ENCODE measurements at regions not wholly inside any gene's neighbourhood (a gene's known extent, or its start where the extent isn't known, plus 50 kb on each side); places are given as distances from the start of the nearest gene placed in this dataset.

- Histone ChIP-seq H3K9me3 (no peaks in the 10 kb centered on the region), H3K4me1 (peaks cover 0 to 19% (median 13%) of the 10 kb centered on the region in 4 donors), H3K36me3 (no peaks in the 10 kb centered on the region), H3K27ac (no peak overlapping the region), H3K4me3 (no peak overlapping the region), H3K27me3 (no peaks in the 10 kb centered on the region)
- intact Hi-C loops (cut with DNase I): no loop called here
- 19 to 77% methylated on average over 3 of the region's 3 CpGs for WGBS, 2 donors
- no peak for DNase-seq
- TF ChIP-seq POLR2A (IDR thresholded peaks at IDR 0.05) (no peak), POLR2AphosphoS5 (IDR thresholded peaks at IDR 0.05) (no peak), EP300 (IDR thresholded peaks at IDR 0.05) (no peak)
- TF ChIP-seq, protein P1, sequence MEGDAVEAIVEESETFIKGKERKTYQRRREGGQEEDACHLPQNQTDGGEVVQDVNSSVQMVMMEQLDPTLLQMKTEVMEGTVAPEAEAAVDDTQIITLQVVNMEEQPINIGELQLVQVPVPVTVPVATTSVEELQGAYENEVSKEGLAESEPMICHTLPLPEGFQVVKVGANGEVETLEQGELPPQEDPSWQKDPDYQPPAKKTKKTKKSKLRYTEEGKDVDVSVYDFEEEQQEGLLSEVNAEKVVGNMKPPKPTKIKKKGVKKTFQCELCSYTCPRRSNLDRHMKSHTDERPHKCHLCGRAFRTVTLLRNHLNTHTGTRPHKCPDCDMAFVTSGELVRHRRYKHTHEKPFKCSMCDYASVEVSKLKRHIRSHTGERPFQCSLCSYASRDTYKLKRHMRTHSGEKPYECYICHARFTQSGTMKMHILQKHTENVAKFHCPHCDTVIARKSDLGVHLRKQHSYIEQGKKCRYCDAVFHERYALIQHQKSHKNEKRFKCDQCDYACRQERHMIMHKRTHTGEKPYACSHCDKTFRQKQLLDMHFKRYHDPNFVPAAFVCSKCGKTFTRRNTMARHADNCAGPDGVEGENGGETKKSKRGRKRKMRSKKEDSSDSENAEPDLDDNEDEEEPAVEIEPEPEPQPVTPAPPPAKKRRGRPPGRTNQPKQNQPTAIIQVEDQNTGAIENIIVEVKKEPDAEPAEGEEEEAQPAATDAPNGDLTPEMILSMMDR (IDR thresholded peaks at IDR 0.05): no peak
These were observed 167.8 kb upstream of the SEMA3A start for GRCh38 chr7:84362360-84362759.

GRCh38 chr7:84354866-84355265, 160.3 kb upstream of the SEMA3A start:
- H3K4me3 ChIP-seq: no peak overlapping the region
- no peak overlapping the region for H3K27ac ChIP-seq
- TF ChIP-seq POLR2A (IDR thresholded peaks at IDR 0.05) (no peak), POLR2AphosphoS5 (IDR thresholded peaks at IDR 0.05) (no peak), EP300 (IDR thresholded peaks at IDR 0.05) (no peak)
- TF ChIP-seq, protein P1 (IDR thresholded peaks at IDR 0.05): no peak
- H3K27me3 ChIP-seq: no peaks in the 10 kb centered on the region
- no peaks in the 10 kb centered on the region for H3K4me1 ChIP-seq
- no peaks in the 10 kb centered on the region for H3K9me3 ChIP-seq
- no peak for DNase-seq
- intact Hi-C loops (cut with DNase I): no loop called here
- H3K36me3 ChIP-seq: no peaks in the 10 kb centered on the region
- 76 to 77% methylated on average over 1 of the region's 1 CpG for WGBS, 2 donors

- H3K9me3 ChIP-seq: no peaks in the 10 kb centered on the region
- H3K36me3 ChIP-seq: no peaks in the 10 kb centered on the region
- DNase-seq: no peak
- intact Hi-C loops (cut with DNase I): no loop called here
- no peaks in the 10 kb centered on the region for H3K27me3 ChIP-seq
- no peak overlapping the region for H3K27ac ChIP-seq
- no peak overlapping the region for H3K4me3 ChIP-seq
- TF ChIP-seq POLR2AphosphoS5 (IDR thresholded peaks at IDR 0.05): no peak
- no peak for TF ChIP-seq EP300 (IDR thresholded peaks at IDR 0.05)
- TF ChIP-seq POLR2A (IDR thresholded peaks at IDR 0.05): no peak
- TF ChIP-seq, protein P1 (IDR thresholded peaks at IDR 0.05): no peak
- no peaks in the 10 kb centered on the region for H3K4me1 ChIP-seq
These were observed 159.4 kb upstream of the SEMA3A start for GRCh38 chr7:84354030-84354429.

GRCh38 chr7:84339306-84339705, 144.7 kb upstream of the SEMA3A start:
- no peak overlapping the region for H3K4me3 ChIP-seq
- WGBS, 2 donors: 39 to 64% methylated on average over 1 of the region's 1 CpG

GRCh38 chr7:84337429-84337828, 142.8 kb upstream of the SEMA3A start:
- intact Hi-C loops (cut with DNase I): no loop called here
- TF ChIP-seq POLR2AphosphoS5 (IDR thresholded peaks at IDR 0.05) (no peak), EP300 (IDR thresholded peaks at IDR 0.05) (no peak), POLR2A (IDR thresholded peaks at IDR 0.05) (no peak)
- TF ChIP-seq, protein P1 (IDR thresholded peaks at IDR 0.05): no peak
- Histone ChIP-seq H3K9me3 (no peaks in the 10 kb centered on the region), H3K27ac (no peak overlapping the region), H3K36me3 (no peaks in the 10 kb centered on the region), H3K4me3 (no peak overlapping the region), H3K27me3 (no peaks in the 10 kb centered on the region), H3K4me1 (peaks cover 0 to 4% (median 0%) of the 10 kb centered on the region in 4 donors)
- no peak for DNase-seq
- 61 to 73% methylated on average over 2 of the region's 2 CpGs for WGBS, 2 donors

More at GRCh38 chr7:84339306-84339705, 144.7 kb upstream of the SEMA3A start:
- Histone ChIP-seq H3K9me3 (no peaks in the 10 kb centered on the region), H3K4me1 (peaks cover 0 to 4% (median 0%) of the 10 kb centered on the region in 4 donors), H3K36me3 (no peaks in the 10 kb centered on the region), H3K27me3 (no peaks in the 10 kb centered on the region), H3K27ac (no peak overlapping the region)
- no peak for DNase-seq
- intact Hi-C loops (cut with DNase I): no loop called here
- TF ChIP-seq POLR2AphosphoS5 (IDR thresholded peaks at IDR 0.05): no peak
- TF ChIP-seq EP300 (IDR thresholded peaks at IDR 0.05): no peak
- TF ChIP-seq POLR2A (IDR thresholded peaks at IDR 0.05): no peak
- TF ChIP-seq, protein P1 (IDR thresholded peaks at IDR 0.05): no peak
